Activated CD8-positive, alpha-beta memory T cell treated with anti-CD3 and anti-CD28 coated beads for 48 hours (primary cell): ENCODE measurements at regions not wholly inside any gene's neighbourhood (a gene's known extent, or its start where the extent isn't known, plus 50 kb on each side); places are given as distances from the start of the nearest gene placed in this dataset.
"Not testable (repeated sequence)": the region's sequence is repeated elsewhere in the genome, so short reads cannot be mapped to it uniquely, and the experiment has no call there.

Source experiments
- DNase-seq, 3 experiments: peaks; one replicate each; pipeline ENCODE4 v3.0.0-alpha.2; 2020; ENCODE audit warnings: low read depth in 2 of 3, low spot score in 2 of 3

DNA sequence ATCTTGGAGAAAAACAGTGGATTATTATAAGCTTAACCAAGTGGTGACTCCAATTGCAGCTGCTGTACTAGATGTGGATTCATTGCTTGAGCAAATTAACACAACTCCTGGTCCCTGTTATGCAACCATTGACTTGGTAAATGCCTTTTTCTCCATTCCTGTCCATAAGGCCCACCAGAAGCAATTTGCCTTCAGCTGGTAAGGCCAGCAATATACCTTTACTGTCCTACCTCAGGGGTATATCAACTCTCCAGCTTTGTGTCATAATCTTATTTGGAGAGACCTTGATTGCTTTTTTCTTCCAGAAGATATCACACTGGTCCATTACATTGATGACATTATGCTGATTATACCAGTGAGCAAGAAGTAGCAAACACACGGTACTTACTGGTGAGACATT lies 560.8 kb downstream of the PTPRU start:
- not testable (repeated sequence) for DNase-seq

DNA sequence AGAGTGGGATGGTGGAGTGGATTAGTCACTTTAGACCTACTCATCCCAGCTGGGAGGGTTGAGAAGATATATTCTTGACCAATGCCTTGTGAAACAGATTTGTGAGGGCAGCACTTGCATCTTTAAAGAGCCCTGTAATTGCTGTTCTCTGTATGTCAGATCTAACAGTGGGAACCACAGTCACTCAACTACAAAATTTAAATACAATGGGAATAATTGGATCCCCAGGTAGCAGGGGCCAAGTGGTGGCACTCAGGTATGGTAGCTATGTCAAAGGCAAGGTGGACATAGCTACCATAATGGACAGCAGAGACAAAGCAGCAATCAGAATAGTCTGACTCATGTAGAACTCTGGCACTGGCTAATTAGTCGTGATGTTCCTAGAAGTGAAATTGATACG lies 559.6 kb downstream of the PTPRU start:
- DNase-seq, result not testable (repeated sequence)

DNA sequence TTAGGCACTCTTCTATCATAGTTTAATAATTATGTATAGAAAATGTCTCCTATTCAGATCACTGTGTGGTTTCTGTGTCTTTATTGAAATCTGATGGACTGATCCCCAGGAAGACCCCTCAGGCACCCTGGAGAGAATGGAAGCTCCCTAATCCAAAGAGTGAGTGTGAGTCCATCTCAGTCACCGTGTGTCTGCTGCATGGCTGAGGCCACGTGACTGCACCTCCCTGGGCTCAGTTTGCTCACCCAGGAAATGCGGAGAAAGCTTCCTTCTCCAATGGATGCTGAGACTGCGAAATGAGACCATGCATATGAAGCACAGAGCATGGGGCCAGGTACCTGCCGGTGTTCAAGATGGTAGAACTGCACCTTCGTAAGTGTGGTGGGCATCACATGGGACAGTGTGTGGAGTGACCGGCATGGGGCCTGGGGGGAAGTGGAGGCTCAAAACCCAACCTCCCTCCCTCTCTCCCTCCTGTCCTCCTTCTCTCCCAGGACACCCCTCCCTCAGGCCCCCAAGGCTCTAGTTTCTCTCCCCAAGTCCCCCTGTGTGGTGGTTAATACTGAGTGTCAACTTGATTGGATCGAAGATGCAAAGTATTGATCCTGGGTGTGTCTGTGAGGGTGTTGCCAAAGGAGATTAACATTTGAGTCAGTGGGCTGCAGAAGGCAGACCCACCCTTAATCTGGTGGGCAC lies 557.5 kb downstream of the PTPRU start:
- no peak for DNase-seq

DNA sequence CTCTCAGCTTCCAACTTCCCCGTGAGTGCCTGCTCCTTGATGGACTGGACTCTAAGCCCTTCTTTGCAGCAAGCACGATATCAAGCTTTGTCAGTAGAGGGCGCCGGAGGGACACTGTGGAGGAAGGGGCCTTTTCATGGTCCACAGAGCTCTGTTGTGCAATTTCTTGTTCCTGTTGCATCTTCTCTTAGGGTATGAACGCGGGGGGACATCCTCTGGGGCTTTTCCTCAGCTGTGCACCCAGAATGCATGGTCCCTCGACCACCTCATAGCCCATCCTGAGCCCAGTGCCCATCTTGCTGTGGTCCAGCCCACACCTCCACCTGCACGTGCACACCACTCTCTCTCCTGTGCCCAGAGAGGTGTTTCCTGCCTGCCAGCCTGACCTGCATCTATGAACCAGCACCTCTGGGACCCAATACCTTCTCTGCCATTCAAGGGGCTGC lies 556.8 kb downstream of the PTPRU start:
- peak; percentile 20 to 73 (median 48) for DNase-seq

DNA sequence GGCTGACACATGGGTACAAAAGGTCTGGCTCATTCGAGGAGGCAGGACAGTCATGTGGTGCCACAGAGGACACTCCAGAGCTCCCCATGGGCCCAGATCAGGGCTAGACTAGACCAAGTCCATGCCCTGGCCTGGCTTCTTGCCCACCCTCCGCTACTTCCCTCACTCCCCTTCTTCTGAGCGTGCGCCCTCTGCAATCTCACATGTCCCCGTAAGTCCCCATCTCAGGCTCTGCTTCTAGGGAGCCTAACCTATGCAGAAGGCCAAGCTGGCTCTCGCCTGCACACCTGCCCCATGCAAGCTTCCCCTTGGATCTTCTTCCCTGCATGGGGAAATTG lies 553.6 kb downstream of the PTPRU start:
- DNase-seq, result no peak

DNA sequence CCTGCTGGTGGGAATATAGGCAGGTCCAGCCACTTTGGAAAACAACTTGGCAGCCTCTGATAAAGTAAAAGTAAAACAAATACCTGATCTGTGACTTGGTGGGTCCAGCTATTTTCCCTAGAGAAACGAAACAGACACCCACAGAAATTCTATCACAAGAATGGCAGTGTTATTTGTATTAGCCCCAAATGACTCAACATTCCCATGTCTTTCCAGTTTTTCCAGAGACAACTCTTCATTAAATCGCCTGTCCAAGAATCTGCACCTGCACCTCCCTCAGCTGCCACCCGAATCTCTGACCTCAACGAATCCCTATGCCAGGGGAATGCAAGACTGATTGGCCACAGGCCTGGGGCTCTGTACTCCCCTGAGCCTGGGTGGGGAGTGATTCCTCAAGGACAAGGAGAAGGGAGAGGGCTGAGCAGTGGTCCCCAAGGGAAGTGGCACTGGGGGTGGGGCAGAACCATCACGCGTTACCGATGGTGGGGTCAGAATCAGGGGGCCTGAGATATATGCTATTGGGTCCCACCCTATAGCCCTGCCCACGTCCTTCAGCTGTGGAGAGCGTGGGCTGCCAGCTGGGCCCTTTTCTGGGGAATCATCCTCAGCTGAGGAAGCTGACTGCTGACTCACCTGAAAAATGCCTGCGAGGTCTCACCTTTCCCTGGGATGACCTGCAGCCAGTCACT lies 553.0 kb downstream of the PTPRU start:
- DNase-seq, result no peak

DNA sequence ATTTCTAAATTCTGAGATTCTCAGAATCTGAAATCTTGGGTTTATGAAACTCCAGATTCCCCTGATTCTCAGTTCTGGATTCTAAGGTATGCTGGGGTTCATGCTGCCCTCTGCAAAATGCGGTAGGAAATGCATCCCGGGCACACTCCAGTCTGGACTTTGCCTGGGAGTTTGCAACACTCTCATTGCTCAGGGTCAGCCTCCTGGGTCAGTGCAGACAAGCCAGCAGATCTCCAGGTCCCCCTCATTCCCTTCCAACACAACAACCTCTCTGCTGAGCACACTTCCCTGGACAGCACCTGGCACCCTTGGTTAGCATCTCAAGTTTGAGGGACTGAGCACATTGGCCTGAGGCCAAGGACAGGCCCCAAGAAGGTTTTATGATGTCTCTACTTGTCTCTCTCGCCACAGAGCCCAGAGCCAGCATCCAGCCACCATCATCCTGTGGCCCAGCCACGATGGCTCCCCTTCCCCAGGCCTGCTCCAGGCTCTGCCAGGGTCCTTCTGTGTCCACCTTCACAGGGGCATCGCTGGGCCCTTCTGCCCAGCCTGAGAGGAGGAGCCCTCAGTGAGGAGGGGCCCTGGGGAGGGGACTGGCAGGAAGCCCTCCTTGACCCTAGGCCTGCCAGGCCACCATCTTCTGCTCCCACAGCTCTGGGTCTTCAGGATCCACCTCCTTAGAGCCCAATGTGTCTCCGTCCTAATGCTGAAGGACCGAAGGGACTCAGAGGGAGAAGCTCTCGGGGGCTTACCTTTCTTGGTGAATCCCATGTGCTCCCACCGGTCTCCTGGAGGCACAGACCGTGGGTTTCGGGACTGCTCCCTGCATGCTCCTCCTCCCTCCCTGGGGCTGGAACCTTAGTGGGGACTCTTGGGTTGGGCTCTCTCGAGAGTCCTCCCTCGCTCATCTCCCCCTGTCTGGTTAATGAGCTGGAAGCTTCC lies 550.7 kb downstream of the PTPRU start:
- no peak for DNase-seq

DNA sequence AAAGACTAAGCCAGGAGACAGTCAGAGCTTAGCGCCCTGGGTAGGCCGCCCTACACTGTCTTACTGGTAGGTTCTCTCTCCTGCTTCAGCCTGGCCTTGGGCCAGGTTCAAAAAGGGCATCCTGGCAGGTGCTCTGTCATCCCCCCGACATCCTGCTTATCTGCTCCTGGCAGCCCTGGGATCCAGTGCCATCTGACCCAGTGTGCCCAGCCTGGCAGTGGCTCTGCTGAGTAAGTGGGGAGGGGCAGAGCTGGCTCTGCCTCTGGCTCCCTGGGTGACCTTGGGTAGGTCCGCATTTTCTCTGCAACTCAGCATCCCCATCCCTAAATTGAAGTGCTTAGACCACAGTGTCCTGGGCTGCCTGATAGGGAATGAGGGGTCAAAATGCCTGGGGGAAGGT lies 549.9 kb downstream of the PTPRU start:
- DNase-seq, result no peak

DNA sequence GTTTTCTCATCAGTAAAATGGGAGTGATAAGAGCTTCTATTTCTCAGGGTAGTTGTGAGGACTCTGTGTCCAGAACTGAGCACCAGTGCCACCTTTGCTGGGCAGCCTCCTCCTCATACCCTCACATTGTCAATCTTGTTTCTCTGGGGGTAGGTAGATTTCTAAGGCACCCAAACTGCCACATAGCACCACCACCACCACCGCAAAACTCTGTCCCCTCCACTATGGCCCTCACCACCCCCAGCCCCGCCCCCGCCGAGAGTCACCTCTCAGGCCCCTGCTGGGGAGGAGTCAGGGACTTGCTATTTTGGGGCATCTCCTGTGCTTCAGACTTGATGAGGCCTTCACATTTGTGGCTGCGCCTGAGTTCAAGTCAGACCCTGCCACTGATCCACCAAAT lies 549.2 kb downstream of the PTPRU start:
- DNase-seq, result no peak

DNA sequence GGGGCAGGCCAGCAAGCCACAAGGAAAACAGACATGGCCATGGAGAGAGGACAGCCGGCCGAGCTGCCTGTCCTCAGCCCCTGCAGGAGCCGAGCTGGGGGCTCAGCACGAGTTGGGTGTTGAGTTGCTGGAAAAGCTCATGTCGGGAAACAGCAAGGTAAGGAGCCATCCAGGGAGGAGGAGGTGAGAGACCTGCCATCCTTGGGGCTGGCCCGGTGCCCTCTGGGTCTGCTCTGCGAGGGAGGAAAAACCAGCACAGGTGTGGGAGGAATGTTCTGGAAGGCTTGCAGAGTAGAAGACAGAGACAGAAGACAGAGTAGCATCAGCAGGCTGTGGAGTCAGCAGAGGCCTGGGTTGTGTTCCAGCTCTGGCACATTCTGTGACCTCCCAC lies 548.8 kb downstream of the PTPRU start:
- DNase-seq, result no peak

DNA sequence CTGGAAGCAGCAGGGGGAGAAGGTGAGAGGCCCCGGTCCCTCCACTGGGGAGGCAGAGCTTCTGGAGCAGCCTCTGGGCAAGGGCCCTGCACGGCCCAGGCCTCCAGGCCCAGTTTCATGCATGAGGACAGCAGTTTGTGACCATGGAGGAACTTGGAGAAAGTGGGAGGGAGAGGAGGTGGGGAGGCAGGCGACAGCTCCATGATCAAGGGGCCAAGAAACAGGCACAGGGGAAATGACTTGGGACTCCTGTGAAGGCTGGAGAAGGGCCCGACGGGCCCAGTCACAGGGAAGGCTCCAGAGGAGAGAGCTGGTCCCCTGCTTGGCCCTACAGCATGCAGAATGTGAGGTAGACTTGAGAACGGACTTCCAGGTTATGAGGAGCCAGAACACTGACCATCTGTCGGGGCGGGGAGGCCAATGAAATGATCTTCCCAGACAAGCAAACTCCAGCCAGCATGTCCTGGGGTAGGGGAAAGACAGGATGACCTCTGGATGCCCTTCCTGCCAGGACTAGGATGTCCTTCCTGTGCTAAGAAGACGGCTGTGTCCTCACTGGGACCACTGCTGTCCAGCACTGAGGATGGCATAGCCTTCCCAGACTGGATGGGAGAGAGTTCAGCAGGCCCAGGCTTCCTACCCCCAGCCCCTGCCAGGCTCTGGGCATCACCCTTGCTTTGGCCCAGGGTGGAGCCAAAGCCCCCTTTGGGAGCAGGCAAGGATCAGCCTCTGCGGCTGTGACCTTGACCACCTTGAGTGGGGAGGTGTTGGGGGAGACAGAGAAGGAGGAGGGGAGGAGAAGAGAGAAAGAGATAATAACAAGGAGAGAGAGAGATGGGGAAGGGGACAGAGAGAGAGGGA lies 548.2 kb downstream of the PTPRU start:
- no peak for DNase-seq

DNA sequence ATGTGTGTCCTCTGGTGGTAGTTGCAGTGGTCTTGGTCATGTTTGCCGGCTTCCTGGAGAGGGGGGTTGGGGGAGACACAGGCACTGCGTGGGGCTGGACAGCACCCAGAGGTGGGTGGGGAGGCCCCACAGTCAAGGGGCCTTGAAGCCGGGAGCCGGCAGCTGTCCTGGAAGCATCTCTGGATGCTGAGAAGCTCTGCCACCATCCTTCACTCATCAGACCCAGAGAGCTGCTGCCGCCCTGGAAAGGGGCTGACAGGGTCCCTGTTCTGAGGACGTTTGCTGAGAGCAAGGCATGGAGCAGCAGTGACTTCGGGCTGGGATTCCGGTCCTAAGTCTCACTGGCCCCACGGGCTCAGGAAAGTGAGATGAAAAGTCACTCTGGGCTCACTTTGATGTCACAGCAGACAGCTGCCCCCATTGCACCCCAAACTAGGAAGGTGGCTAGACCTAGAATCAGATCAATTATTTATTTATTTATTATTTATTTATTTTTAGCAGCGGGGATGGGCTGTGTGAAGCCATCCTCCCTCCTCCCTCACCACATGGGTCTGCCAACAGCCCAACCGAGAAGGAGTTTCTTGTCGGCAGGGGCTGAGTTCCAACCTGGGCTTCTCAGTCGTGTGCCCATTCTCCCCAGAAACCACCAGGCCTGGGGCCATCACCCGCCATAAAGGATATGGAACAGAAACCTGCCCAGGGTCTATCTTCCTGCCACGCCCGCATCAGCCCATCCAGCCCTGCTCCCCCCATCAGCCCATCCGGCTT lies 547.4 kb downstream of the PTPRU start:
- no peak for DNase-seq

DNA sequence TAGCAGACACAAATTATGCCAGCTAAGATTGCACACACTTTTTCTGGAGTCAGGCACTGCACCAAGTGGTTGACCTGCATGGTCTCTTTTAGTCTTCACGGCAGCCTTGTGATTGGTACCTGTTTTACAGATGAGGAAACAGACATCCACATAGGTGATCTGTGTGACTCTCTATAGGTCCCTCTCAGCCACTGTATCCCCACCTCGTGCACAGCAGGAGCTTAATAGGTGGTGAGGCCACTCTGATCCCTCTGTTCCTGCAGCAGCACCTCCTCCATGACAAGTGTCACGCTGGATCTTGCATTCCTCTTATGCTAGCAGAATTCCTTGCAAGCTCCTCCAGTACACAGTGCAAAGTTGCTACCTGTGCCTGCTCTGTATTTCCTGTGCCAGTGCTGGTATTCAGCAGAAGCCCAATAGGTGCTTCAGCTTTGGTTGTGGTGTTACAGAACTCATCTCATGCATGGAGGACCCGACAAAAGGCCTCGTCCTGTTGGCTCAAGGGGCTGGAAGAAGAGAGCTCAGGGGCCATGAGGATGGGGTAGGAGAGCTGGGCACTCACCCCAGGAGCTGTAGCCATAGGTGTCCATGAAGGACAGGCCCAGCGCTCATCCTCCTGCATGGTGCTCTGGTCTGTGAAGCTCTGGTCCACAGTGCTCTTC lies 546.7 kb downstream of the PTPRU start:
- DNase-seq, result no peak

DNA sequence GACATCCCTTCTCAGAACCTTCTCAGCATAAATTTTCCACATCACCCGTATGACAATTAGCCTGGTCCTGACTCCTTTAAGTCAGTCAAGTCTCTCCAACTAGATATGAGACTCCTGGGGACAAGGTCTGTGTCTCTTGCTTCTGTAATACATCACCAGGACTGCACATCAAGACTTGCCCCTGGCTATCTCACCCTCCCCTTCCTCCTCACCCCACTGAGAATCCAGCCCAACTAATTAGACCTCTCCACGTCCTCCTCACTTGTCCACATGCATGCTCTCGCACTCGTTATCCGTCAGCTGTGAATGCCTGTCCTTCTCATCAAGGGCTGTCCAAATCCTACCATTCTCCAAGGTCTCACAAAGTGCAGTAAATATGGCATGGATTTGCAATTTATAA lies 542.8 kb downstream of the PTPRU start:
- DNase-seq, result no peak

DNA sequence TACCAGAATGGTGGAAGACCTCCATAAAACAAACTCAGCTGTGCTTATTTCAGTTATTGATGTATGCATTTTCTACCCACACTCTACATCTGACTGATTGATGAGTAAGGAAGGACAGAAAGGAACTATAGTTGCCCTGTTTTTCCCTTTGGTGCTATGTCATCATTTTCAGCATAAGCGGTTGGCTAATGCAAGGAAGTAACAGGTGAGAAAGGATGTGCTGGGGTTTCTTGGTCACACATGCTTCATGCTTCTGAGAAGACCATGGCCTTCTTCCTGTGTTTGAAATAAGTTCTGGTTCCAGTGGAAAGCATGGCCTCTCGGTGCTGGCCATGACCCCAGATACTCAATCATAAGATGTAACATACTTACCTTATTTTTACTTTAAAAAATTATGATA lies 541.2 kb downstream of the PTPRU start:
- DNase-seq, result no peak

DNA sequence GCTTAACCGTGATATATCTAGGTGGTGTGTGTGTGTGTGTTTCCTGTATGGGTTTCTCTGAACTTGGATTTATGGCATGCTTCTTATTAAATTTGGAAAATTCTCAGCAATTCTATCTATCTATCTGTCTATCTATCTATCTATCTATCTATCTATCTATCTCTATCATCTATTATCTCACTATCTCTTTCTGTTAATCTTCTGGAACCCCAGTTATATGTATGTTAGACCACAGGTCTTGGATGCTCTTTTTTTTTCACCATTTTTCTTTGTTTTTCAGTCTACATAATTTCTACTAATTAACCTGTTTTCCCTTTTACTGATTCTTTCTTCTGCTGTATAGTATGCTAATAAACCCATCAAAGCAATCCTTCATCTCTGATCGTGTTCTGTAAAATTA lies 538.0 kb downstream of the PTPRU start:
- DNase-seq, result no peak

DNA sequence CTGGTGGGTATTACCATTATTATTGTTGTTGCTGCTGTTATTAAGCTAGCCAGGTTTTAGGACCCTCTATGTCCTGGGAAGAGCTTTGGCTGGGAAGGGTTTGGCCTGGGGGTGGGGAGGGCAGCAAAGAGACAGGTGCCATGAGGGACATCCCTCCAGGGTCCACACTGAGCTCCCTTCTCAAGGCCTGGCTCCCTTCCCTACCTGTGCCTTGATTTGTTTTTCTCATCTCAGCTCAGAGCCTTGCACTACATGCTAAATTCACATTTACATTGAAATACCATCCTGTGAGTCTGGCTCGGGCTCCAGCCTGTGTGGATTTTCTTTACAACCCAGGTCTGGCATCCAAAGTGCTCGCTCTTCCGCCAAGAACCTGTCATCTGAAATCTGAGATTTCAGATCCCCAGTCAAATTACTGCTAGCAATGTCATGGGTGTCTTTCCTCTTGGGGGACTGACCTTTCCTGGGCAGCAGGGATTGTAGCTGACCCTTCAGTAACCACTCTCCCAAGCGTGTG lies 536.3 kb downstream of the PTPRU start:
- no peak for DNase-seq

DNA sequence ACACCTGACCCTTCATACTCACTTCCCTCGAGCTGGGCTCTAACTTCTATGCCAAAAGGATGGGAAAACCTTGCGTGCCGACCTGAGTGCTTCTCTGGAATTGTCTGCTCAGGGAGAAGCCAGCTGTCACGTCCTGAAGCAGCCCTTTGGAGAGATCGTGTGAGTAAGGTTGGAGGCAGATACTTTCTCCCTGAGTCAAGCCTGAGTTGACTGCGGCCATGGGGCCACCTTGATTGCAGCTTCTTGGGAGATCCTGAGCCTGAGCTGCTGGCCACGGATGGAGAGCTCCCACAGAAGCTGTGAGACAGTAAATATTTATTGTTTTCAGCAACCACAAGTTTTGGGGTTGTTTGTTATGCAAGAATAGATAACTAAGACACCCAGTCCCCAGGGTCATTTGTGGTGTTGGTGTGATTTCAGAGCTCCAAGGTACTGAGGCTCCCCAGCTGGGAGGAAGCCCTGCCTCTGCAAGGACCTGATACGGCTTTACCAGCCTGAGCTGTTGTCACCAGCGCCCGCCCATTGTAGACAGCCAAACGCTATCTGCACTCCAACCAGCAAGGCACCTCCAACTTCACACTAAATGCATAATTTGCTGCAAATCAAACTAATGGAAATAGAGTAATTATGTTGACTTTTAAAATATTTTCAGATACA lies 531.6 kb downstream of the PTPRU start:
- no peak for DNase-seq

DNA sequence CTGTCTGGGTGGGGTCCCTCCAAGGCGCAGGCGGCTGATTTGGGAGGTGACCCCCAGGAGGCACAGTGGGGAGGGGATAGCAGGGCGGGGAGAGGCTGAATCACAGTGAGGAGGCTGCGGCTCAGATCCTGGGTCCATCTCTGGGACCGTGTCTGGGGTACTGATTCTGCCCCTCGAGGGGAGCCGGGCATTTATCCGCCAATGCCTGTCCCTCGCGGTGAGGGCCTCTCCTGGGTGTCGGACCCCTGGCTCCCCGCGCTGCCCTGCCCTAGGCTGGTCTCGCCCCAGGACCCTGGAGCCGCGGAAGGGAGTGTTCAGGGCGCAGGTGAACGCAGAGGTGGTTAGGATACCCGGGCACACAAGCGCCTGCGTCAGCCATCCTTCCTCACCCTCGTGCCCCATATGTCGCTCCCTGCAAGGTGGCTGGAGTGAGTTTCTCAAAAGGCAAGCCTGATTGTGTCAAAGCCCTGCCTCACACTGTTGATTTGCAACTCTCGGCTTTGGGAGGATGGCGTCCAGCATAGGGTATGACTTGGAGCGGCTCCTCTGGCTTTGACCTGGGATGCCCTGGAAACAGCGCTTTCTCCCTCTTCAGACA lies 530.9 kb downstream of the PTPRU start:
- DNase-seq, result no peak
